HFF-Myc (cell line): ENCODE measurements at regions not wholly inside any gene's neighbourhood (a gene's known extent, or its start where the extent isn't known, plus 50 kb on each side); places are given as distances from the start of the nearest gene placed in this dataset.

Experiments used
- DNase-seq: peaks from one replicate; pipeline ENCODE4 v3.0.0-alpha.2; 2011; ENCODE audit warnings: low read depth; ENCODE audit errors: extremely low read depth
- H3K4me3 ChIP-seq: replicated peaks from 2 replicates; pipeline ENCODE4 v1.5.1; 2011; ENCODE audit warnings: low read depth, mild to moderate bottlenecking, control low read depth, low read length
- TF ChIP-seq, protein P1 (sequence below): IDR thresholded peaks from 2 replicates; pipeline ENCODE4 v1.5.1; 2012; ENCODE audit warnings: mild to moderate bottlenecking, low read depth, low read length, control low read depth; ENCODE audit errors: missing control alignments

DNA sequence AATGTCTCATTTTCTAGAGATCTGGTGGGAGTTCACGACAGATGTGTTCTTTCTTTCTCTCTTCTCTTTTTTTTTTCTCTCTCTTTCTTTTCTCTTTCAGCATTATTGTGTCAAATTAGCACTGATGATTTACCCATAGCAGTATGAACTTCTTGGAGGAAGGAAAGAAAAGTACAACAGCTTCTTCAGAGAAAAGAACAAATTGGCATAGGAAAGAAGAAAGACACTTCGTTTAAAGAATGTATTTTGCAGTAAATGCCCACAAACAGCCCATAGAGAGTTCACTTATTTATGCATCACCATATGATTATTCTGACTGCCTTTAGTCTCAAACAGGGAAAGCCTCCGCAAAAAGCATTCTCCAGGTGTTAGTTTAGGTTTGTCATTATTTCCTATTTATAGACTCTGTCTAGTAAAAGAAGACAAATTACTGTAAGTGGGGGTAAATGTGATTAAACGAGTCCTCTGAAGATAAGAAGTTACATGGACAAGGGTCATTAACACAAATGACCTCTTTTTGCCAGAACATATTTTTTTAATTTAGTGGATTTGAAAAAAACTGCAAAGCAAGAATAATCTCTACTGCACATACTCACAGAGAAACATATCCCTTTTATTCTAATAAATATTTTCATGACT is 68.0 kb downstream of the POU5F2 start:
- TF ChIP-seq, protein P1, sequence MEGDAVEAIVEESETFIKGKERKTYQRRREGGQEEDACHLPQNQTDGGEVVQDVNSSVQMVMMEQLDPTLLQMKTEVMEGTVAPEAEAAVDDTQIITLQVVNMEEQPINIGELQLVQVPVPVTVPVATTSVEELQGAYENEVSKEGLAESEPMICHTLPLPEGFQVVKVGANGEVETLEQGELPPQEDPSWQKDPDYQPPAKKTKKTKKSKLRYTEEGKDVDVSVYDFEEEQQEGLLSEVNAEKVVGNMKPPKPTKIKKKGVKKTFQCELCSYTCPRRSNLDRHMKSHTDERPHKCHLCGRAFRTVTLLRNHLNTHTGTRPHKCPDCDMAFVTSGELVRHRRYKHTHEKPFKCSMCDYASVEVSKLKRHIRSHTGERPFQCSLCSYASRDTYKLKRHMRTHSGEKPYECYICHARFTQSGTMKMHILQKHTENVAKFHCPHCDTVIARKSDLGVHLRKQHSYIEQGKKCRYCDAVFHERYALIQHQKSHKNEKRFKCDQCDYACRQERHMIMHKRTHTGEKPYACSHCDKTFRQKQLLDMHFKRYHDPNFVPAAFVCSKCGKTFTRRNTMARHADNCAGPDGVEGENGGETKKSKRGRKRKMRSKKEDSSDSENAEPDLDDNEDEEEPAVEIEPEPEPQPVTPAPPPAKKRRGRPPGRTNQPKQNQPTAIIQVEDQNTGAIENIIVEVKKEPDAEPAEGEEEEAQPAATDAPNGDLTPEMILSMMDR: no peak
- no peak overlapping the region for H3K4me3 ChIP-seq
- DNase-seq: no peak

DNA sequence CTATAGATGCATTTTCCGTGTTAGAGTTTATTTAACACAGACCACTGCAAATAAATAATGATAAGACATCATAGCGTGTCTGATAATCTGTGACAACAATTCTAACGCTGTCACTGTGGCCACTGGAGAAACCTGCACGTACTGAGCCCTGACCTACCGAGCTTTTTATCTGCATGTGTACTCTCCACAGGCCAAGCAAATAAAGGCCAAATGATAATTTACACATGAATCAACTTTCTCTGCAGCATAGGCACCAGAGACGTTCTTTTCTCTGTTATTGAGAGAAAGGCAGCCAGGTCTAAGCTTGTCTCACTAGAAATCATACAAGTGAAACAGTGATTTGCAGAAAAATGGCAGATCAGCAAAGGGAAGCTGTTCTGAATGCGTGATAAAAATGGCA is 75.8 kb downstream of the POU5F2 start:
- no peak for DNase-seq
- no peak overlapping the region for H3K4me3 ChIP-seq
- TF ChIP-seq, protein P1: no peak

DNA sequence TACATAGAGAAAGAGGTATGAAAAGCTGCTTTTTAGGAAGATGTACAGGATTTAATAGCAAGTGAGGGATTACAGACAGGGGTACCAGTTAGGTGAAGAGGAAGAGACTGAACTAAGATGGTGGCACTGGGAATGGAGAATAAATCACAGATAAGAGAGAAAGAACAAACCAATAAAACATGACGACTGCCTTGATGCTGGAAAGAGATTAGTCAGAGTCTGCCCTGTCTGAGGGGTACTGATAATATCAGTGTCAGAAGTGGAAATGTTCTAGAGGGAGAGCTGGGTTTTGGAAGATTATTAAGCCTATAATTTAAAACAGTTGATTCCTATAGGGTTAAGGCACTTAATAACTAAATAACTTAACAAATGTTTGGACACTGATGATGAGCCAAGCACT is 77.7 kb downstream of the NR2F1 start:
- no peak for DNase-seq

DNA sequence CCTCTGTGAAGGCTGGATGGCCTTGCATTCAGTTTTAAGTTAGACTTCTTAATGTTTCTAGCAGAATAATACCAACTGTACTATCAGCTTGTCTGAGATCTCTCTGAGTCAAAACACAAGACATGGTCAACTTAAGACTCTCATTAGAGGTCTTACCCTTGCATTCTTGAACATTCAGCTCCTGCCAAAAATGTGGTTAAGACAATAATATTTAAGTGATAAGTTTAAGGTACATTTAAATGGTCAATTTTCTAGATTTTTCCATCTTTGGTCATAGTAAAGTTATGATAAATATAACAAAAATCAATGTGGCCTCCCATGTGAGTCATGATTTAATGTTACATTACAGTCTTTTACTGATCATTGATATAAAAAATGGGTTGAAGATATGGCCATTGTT is 75.0 kb downstream of the NR2F1 start:
- H3K4me3 ChIP-seq: no peak overlapping the region
- DNase-seq: no peak
- TF ChIP-seq, protein P1: no peak

More for the DNA sequence above, 77.7 kb downstream of the NR2F1 start:
- H3K4me3 ChIP-seq: no peak overlapping the region
- TF ChIP-seq, protein P1: no peak

DNA sequence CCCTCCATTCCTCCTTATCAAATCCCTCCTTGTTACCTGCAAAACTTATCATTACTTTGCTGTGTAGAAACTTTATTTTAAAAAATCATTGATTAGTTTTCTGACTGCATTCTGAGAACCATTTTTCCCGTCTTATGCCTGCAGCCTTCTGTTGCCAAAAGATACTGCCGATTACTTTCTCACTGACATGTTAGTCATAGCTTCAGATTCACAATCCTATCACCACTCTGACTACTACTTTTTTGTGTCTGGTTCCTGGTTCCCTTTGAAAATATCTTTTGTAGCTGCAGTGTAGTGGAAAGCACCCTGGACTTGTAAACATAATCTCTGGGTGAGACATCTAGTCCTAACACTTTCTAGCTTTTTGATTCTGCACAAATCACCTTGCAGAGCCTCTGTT is 71.7 kb downstream of the NR2F1 start:
- H3K4me3 ChIP-seq: no peak overlapping the region
- TF ChIP-seq, protein P1: no peak
- DNase-seq: no peak

DNA sequence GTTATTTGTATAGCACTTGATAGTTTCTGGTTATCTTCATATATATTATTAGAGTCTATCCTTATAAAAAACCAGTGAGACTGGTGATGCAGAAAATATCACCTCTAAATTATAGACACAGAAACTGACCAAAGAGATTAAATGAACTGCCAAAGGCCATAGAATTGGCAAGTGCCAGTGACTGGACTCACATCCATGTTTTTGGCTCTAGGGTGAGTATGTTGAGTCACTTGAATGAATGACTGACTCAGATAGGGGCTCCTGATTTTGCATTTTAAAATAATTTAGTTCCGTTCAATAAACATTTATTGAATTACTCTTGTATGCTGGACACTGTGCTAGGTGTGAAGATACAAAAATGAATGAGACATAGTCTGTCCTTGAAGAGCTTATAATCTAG is 70.7 kb downstream of the NR2F1 start:
- no peak overlapping the region for H3K4me3 ChIP-seq
- no peak for DNase-seq
- TF ChIP-seq, protein P1: no peak
